ENCODE measurements at regions not wholly inside any gene's neighbourhood (a gene's known extent, or its start where the extent isn't known, plus 50 kb on each side); places are given as distances from the start of the nearest gene placed in this dataset.

DNA sequence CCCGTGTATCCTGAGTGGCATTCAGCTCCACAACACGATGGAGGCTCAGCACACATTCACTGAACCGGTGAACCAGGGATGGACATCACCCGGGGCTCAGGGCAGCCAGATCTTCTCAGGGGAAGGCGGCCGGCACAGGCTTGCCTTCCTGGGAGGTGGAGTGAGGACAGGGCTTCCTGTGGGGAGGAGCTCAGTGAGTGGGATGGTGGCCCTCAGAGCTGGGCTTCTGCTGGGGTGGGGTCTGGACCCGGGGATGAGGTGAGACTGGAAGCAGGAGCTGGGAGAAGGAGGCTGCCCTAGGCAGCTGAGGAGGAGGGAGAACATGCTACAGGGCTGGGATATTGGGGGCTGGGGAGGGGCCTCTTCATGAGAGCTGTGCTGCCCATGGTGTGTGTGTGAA is 58.5 kb upstream of the PRR23E start:
- TF ChIP-seq GATA2 (IDR thresholded peaks at IDR 0.05; ENCODE audit: low read depth, low read length): no peak

GRCh38 chr3:127134887-127135240 is 58.1 kb upstream of the PRR23E start:
- TF ChIP-seq GATA2 (IDR thresholded peaks at IDR 0.05; ENCODE audit: low read depth, low read length) (no peak), GATA3 (IDR thresholded peaks at IDR 0.05; ENCODE audit: low read depth, low read length) (no peak)

DNA sequence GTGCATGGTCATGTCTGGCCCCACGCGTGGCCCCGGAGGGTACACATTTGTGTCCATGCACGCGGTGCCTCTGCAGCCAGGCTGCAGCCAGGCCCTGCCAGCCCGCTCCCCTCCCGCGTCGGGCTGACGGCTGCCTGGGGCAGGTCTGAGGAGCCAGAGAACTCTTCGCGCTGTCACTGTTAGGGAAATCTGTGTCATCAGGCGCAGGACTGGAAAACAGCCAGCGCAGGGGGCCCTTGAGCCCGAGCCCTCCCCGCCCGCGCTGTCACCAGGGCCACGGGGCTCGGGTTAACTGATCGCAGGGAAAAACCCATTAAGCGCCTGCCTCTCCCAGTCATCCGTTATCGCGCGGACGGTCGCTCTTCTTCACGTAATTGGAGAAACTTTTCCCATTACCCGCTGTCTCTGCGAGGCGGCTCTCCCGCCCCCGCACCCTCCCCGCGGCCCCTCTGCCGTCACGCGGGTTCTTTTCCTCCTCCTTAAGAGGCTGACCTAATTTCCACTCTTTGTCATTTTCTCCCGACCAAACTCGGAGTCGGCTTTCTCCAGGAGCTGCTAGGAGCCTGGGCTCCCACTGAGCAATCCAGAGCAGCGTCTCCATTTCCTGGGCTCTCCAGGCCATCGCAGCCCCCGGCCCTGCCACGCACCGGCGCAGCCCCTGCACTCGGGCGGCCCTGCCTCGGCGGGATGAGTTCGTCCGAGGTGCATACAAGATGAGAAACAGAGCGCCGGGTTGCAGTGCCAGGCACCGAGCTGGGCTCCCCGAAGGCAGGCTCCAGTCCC is 57.5 kb upstream of the PRR23E start:
- TF ChIP-seq GATA3 (IDR thresholded peaks at IDR 0.05; ENCODE audit: low read depth, low read length) (no peak), GATA2 (IDR thresholded peaks at IDR 0.05; ENCODE audit: low read depth, low read length) (peak; percentile 93)

DNA sequence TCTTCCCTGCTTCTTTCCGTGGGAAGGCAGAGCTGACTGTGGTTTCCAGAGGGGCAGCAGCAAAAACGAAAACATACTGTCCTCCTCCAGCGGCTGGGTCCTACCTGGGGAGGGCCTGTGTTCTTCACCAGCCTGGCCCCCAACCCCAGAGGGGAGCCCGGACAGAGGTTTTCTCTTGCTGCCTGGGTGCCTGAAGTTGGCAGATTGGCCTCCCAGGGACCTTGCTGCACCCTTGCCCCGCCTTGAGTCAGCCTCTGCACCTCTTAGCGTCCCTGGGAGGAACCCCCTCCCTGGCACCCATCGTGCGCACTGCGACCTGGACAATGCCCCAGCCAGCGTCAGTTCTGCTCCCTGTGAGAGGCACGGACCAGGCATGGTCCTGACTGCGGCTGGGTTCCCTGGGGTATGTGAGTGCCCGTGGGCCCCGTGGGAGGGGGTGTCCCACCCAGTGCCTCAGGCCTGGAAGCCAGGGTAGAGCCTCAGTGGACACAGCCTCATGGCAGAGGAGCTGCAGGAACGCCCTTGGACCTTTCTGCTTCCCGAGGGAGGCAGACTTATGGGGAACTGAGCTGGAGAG is 56.8 kb upstream of the PRR23E start:
- TF ChIP-seq GATA2 (IDR thresholded peaks at IDR 0.05; ENCODE audit: low read depth, low read length) (no peak), GATA3 (IDR thresholded peaks at IDR 0.05; ENCODE audit: low read depth, low read length) (no peak)

DNA sequence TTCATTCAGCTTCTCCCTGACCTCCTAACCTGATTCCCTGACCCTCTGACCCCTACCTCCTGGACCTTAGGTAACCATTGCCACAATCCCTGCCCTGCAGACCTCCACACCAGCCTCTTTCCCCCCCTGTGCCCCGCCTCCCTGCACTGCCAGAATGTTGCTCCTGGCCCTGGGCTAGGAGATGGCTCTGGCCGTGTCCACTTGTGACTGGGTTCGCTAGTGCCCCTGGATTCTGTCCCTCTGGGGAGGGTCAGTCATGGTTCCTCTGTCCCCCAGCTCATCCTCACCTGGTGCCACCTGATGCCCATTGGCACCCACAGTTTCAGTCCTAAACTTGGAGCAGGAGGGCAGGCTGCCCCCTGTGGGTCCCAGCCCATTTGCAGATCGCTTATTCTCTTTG is 56.2 kb upstream of the PRR23E start:
- no peak for TF ChIP-seq GATA3 (IDR thresholded peaks at IDR 0.05; ENCODE audit: low read depth, low read length)
- TF ChIP-seq GATA2 (IDR thresholded peaks at IDR 0.05; ENCODE audit: low read depth, low read length): no peak

- no peak for TF ChIP-seq GATA2 (IDR thresholded peaks at IDR 0.05; ENCODE audit: low read depth, low read length)
- no peak for TF ChIP-seq GATA3 (IDR thresholded peaks at IDR 0.05; ENCODE audit: low read depth, low read length)
These were observed 55.8 kb upstream of the PRR23E start for GRCh38 chr3:127137113-127137512.

DNA sequence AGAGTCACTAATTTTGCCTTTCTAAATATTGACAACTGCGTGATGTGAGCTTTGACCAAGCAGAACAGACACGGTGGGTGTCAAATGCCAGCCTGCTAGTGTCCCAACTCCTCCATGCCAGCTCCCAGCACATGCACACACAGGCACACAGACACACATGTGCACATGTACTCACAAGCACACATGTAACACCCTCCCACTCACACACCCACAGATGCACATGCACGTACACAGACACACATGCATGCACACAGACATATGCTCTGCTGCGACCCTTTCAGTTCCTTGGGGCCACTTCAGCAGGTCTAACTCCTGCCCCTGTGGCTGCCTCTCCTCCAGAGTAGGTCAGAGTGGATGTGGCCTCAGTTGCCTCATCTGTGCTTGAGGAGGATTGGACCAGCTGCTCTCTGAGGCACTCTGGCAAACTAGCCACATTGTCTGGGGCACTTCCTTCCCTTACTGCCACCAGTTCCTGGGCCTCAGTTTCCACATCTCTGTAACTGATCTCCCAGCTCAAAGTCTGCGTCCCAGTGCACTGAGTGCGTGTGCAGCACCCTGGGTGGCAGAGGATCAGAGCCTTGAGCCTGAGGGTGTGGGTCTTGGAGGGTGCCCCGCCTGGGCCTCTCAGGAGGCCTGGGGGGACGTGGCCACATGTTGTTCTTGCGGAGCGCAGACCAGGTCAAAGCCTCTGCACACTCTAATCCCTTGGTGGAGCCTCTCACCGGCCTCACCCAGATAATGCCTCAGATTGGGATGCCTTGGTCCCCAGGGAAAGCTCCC is 55.0 kb upstream of the PRR23E start:
- TF ChIP-seq GATA3 (IDR thresholded peaks at IDR 0.05; ENCODE audit: low read depth, low read length) (no peak), GATA2 (IDR thresholded peaks at IDR 0.05; ENCODE audit: low read depth, low read length) (no peak)

- TF ChIP-seq GATA2 (IDR thresholded peaks at IDR 0.05; ENCODE audit: low read depth, low read length) (no peak), GATA3 (IDR thresholded peaks at IDR 0.05; ENCODE audit: low read depth, low read length) (no peak)
These were observed 53.1 kb upstream of the PRR23E start for GRCh38 chr3:127139601-127140500.

DNA sequence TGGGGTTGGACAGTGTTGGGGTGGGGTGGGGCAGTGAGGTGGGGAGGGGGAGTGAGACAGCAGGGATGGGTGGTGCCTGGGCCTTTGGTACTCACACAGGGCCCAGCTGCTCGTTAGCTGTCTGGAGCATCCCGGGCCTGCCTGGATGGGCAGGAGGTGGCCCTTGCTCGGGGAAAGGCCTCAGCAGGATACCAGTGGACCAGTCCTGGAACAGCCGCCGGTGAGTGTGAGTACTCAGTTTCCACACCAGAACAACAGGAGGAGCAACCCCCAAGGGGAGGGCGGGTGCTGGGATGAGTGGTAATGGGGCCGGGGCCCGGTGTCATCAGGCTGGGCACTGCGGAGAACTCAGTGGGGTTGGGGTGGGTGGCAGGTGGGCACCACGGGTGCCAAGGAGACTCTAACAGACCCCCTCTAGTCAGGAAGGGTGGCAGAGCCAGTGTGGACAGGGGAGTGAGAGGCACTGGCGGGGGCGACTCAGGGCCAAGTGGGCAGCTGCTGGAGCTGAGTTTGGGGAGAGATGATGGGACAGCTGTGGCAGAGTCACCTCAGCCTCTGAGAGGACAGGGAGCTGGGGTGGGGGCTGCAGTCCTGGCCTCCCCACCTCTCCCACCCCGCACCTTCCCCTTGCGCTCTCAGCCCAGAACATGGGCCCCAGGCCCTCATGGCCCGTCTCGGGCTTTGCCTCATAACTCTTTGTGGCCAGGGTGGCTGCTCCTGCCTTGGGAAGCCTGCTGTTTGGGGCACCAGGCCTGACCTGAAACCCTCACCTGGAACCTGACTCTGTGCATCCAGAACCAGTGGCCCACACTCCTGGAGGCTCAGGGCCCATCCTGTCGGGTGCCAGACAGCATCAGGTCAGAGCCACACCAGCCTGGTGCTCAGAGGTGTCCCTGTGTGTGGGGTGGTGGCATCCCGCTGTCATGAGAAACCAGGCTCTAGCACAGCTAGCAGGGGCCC is 52.1 kb upstream of the PRR23E start:
- TF ChIP-seq GATA3 (IDR thresholded peaks at IDR 0.05; ENCODE audit: low read depth, low read length) (no peak), GATA2 (IDR thresholded peaks at IDR 0.05; ENCODE audit: low read depth, low read length) (no peak)

GRCh38 chr3:127141921-127142730 is 50.8 kb upstream of the PRR23E start:
- TF ChIP-seq GATA2 (IDR thresholded peaks at IDR 0.05; ENCODE audit: low read depth, low read length) (peak; percentile 99), GATA3 (IDR thresholded peaks at IDR 0.05; ENCODE audit: low read depth, low read length) (no peak; the same call in 1 of the 2 replicates)
